ENCODE measurements at regions not wholly inside any gene's neighbourhood (a gene's known extent, or its start where the extent isn't known, plus 50 kb on each side); places are given as distances from the start of the nearest gene placed in this dataset.
"Not testable (repeated sequence)": the region's sequence is repeated elsewhere in the genome, so short reads cannot be mapped to it uniquely, and the experiment has no call there.

DNA sequence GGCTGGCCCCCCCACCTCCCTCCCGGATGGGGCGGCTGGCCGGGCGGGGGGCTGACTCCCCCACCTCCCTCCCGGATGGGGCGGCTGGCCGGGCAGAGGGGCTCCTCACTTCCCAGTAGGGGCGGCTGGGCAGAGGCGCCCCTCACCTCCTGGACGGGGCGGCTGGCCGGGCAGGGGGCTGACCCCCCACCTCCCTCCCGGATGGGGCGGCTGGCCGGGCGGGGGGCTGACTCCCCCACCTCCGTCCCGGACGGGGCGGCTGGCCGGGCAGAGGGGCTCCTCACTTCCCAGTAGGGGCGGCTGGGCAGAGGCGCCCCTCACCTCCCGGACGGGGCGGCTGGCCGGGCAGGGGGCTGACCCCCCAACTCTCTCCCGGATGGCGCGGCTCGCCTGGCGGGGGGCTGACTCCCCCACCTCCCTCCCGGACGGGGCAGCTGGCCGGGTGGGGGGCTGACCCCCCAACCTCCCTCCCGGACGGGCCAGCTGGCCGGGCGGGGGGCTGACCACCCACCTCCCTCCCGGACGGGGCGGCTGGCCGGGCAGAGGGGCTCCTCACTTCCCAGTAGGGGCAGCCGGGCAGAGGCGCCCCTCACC is 194.1 kb upstream of the GRIA1 start:
- DNase-seq = not testable (repeated sequence)

DNA sequence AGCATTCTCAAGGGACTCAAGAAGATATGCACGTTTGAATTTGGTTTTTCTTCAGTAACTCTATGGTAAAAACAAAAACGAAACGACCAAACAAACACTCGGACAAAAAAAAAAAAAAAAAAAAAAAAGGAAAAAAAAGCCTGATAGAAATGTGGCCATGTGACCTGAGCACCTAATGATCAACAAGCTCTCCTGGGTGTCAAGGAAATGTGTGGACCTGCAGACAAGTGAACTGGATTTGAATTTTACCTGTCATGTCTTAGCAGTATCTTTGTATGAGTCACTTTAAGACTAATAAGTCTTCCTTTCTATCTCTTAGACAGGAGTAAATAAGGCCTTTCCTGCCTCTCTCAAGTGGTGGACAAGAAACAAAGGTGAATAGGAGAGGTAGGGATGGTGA is 190.6 kb upstream of the GRIA1 start:
- no peak for DNase-seq

DNA sequence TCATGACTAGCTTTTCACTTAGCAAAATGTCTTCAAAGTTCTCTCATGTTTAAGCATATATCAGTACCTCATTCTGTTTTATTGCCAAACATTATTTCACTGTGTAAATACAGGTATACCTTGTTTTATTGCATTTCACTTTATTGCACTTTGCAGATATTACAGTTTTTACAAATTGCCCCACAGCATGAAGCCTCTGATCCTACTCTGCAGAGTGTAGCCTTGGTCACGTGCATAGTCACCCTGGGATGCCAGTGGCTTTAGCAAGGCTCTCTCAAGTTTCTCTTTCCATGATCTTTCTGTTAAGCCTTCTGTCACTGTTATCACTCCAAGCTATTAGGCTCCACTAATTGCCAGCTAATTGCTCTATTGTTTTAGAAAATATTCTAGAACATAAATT is 182.2 kb upstream of the GRIA1 start:
- no peak for DNase-seq

DNA sequence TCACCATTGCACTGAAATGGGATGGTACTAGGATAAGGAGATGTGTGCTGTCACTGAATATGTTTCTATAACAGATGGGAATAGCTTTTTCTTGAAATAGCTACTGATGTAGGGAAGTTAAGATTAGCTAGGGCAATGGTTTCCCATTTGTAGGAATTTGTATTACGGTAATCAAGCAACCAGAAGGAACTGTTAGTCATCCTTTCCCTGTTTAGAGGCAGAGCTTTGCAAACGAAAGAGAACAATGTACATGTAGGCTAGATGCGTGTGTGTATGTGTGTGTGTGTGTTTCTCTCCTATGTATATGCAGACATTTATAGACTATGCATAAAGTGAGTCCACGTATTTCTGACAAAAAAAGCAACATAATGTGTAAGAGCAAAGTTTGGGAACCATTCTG is 171.9 kb upstream of the GRIA1 start:
- DNase-seq = no peak

DNA sequence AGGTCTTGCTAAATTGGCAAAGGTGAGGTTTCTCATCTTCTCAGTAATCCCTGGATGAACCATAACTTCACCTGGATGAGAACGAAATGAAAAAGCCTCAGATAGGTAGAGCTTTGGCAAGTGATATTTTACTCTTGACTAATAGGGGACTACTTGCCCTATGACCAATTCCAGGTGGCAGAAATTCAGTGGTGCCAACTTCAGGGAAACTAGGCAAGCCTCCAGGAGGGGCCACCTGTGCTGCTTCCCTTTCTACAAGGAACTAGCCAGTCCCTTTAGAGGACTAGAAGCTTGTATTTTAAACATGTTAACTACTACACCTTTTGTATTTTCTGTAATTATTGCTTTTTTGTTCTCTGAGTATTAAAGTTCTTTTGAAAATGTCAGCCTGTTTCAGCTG is 169.0 kb upstream of the GRIA1 start:
- DNase-seq = no peak

DNA sequence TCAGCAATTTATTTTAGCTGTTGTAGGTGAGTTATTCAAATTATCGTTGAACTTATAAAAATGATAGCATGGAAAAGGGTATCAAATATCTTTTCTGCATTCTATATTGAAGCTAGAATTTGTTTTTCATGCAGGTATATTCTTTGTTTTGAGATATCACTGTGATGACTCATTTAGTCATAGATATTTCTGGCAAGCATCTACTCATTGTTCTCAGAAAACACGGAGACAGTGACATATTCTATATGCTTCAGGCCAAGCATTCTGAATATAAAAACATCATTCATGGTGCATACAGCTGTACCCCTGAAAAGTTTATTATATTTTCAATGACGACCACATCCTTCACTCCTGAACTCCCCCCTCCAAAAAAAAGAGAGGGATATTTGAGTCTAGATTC is 150.3 kb upstream of the GRIA1 start:
- DNase-seq = no peak

DNA sequence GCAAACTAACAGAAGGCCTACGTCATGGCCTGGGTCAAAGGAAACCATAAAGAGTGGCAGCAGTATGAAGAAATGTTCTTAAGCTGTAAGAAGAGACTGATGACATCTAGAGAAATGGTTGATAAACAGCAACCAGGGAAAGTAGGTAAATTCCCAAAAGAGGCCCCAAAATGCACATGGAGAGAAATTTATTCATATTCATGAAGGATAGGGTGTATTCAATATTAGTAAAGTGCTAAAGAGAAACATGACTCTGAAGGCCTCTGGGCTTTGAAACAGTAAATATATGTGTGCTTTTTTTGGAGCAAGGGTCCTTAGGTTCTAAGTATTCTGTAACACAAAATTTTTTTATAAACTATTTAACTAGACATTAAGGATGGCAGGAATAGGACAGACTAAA is 149.7 kb upstream of the GRIA1 start:
- DNase-seq = no peak

DNA sequence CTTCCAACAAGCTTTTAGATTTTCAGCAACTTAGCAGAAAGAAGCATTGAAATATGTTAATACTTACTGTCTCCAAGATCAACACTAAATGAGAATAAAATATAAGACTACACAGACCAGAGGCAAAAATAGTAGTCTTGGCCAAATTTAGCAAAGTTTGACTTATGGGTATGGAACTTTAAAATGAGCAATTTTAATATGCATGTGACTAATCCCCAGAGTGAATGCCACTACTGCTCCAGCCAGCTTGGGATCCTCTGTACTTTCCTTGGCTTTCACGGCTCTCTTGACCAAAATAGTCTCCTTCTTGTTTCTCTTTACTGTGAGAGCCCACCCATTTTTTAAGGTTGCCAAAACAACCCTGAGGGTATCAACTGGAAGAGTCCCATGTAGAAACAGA is 148.0 kb upstream of the GRIA1 start:
- no peak for DNase-seq

DNA sequence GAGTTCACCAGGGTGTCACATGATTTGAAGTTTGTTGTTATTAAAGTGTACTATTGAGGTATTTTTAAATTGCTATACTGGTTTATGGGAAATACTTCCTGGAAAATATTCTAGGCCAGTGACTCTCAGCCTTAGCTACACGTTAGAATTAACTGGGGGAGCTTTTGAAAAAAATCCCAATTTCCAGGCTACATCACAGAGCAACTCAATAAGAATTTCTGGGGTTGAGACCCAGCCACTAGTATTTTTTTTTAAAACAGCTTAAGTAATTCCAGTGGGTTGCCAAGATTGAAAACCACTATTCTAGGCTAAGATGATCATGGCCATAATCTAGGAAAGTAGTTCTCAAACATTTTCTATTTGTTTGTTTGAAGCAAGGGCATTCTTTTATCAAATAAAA is 142.9 kb upstream of the GRIA1 start:
- no peak for DNase-seq

DNA sequence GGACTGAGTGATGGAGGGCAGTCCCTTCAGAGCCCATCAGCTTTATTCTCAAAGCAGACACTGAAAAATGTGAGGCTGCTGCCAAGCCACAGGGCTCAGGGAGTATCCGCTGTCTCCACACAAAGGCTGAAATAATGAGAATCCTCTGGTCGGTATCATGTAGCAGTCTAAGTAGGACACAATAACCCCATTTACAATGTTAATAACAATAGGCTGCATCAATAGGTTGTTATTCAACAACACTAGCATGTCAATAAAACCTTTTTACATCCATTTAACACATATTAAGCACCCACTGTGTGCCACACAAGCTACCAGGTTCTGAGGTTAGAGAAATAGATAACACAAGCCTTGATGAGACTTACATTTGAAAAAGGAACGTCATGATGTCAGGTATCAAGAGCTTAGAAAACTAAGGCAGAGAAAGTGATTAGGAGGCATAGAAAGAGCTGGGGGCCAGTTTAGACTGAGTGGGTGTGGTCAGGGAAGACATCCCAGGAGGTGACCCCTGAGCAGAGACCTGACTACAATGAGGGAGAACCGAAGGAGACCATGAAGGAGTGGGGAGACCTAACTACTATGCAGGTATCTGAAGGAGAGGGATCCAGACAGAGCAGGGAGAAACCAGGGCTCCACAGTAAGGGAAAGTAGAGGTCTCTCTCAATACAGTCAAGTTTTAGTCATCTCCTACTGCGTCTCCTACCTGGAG is 140.1 kb upstream of the GRIA1 start:
- no peak for DNase-seq

DNA sequence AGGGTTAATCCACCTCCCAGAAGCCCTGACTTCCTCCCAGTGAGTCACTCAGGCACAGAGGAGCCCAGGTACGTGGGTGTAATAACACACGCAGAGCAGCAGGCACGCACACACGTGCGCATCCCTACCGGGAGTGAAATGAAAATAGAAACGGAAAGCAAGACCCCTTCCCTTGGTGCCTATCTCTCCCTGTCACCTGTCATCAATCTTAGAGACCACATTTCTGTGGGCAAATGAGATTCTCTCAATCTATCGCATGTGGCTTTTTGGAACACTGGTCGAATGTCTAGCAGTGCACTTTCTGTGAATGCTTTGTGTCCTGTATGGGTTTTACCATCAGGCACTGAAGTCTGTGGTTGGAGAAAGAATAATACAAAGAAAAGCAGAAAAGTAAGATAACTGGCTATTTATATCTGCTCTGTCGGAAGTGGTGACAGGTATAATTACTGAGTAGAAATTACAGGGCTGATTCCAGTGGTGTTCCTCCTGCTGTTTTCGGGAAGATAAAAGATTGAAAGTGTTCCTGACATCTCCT is 137.7 kb upstream of the GRIA1 start:
- DNase-seq = no peak

DNA sequence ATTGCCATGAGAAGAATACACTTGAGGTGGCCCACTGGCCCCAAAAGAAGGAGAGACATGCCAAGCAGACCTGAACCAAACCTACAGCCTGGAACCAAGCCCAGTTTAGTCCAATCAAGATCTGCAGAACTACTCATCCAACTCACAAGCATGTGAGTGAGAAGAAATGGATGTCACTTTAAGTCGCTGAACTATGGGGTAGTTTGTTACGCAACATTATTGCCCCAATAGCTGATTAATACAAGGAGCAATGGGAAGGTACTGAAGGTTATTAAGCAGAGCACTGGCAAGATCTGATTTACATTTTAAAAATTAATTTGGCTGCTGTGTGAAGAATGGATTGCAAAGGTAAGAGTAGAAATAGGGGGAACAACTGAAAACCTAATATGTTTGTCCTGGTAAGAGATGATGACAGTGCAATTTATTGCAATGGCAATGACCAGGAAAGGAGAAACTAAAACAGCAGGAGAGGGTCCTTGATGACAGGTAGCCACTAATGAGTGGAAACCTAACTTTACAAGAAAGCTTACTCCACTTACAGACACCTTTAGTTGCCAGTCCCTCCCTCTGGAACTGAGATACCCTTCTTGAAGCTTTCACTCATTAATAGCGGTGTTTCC is 132.9 kb upstream of the GRIA1 start:
- no peak for DNase-seq

DNA sequence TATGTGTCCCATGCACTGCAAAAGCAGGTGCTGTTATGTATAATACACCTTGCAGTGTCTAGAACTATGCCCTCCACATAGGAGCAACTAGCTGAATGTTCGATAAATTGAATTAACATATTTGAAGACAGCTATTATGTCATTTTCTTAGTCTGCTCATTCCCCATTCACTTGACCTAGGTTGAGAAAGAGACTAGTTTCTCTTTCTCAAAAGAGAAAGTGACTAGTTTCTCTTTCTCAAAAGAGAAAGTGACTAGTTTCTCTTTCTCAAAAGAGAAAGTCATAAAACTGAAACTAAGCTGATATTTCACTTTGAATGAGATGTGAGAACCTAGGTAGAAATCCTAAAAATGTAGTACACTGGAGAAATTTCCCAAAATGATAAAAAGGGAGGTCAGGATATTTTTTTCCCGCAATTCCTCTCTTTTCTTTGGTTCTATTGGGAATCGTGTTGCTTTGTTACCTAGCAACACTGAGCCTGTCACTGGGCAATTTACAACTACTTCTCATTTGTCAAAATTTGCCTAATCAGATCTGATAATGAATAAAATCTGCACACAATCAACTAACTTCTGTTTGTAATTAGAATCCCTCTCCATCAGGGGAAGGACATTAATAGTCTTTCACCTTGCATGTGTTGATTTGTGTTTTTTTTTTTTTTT is 132.0 kb upstream of the GRIA1 start:
- DNase-seq = no peak

DNA sequence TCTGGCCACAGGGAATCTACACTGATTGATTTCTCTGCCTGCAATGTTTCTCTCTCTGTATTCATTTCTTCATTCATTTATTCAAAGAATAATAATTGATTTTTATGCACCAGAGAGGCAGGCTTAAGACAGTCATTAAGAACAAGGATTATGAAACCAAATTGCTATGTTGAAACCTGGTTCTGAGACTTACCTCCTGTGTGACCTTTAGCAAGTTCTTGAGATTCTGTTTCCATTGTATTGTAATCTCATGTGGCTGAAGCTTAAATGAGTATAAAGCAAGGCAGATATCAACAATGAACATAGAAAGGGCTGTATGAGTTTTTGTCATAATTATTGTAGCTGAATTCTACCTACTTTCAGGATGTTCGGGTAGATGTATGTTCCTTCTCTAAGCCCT is 129.6 kb upstream of the GRIA1 start:
- DNase-seq = no peak

DNA sequence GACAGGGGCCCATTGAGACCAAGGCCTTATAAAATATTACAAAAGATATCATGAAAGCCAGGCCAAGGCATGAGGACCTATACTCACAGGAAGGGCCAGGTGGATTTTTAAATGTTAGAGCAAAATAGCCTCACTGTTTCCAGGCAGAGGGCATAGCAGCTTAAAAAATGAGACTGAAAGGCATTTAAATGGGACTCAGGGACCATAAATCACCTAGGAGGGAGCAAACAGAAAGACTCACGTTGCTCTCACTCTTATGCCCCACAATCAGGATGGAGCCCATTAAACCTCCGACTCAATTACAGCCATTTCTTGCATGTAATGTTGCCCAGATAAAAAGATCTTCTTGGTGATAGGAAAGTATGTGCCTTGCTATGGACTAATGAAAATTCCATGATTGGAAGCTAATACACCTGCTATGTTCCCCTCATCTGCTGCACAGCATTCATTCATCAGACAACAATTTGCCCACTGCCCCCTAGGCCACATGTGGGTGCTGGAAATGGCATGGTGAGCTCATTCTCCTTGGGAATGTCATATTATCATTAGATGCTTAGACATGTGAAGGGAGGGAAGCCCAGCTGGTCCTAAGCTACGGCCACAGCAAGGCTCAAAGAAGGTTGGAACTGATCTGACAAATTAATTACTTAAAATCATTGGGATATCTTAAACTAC is 128.6 kb upstream of the GRIA1 start:
- no peak for DNase-seq

DNA sequence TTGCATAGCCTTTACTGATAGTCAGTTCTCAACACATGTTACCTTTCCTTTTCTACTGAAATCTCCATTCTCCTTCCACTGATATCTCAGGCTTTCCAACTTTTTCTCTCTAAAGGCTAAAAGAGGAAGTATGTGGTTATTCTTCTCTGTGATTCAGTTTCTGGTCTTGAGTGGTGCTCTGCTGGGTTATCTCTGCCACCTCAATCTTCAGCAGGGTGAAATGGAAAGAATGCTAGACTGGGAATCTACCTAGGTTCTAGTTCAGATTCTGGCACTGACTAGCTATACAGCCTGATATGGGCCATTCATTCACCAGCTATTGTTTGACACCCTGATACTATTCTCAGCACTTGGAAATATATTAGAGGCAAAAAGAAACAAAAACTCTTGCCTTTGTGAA is 124.9 kb upstream of the GRIA1 start:
- no peak for DNase-seq

DNA sequence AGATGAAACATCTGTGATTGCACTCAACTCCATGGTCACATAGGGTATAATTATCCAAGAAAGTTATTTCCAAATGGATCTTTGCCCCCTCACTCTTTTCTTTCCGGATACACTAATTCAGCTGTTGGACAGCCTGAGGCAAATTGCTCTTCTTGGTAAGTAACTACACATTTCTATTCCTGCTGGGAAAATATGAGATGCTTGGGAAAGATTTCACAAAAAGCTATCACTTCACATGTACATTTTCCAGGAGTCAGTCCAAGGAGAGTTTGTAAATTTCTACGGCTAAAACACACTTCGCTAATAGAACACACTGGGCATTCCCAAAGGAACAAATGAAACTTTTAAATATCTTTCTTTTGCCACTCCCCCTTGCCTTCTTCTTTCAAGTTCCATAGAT is 123.0 kb upstream of the GRIA1 start:
- DNase-seq = no peak

DNA sequence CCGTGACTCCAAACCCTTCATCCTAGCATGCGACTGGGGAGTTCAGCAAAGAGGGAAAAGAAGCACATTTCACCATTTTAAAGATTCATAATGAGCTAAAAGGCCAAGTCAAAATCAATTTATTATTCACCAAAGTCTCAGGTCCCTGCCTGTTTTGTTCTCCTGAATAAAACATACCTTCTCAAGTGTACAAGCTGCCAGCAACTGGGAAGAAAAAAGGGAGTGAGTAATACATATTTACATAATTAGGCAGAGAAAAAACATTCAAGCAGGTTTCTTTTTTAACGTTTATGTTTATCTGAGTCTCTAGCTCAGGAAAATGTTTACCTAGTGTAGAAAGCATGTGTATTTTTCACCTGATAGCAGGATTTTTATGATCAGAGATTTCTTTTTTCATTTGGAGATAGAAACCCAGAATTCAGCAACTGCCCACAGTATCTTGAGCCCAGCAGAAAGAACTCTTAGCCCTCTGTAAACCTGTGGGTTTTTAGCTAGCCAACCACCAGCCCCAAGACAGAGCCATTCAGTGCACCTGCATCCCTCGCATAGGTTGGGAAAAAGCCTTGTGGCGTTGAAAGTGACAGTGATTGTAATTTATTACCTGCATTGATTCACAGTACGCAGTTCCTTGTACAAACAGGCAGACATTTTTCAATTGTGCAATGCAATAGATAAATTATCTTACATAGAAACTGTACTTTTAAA is 117.9 kb upstream of the GRIA1 start:
- peak; percentile 61 for DNase-seq

DNA sequence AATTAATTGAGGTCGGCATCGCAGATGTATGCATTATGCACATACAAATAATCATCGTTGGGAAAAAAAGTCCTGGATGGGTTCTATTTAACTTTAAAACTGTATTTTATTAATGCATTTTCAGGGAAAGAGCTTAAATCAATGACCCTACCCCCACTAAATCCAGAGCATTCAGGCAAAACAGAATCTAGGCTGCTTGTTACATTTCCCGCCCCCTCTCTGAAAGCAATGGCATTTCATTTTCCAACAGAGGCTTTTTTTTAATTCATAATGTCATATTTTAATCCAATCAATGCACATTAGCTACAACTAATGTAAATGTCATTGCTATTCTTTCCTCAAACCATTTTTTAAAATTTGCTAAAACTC is 117.4 kb upstream of the GRIA1 start:
- DNase-seq = peak; percentile 44

DNA sequence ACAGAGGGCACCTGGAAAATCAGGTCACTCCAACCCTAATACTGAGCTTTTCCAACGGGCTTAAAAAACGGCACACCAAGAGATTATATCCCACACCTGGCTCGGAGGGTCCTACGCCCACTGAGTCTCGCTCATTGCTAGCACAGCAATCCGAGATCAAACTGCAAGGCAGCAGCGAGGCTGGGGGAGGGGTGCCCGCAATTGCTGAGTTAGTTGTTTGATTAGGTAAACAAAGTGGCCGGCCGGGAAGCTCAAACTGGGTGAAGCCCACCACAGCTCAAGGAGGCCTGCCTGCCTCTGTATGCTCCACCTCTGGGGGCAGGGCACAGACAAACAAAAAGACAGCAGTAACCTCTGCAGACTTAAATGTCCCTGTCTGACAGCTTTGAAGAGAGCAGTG is 108.8 kb upstream of the GRIA1 start:
- DNase-seq = not testable (repeated sequence)

DNA sequence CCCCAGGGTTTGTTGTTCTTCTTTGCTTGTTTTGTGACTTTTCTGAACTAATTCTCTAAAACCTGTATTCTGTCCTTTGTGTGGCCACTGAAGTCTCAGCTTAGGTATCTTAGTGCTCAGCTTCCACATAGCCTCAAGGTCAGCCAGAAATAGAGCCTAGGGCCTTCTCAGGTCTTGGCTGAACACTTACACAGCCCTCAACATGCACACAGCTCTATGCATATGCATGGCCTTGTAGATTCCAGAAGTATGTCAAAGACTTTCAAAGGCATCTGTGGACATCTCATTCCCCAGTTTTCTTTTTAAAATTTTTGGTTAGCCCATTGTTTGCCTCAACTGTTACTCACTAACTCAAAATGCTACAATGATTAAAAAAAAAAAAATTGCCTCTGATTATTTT is 99.9 kb upstream of the GRIA1 start:
- no peak for DNase-seq

DNA sequence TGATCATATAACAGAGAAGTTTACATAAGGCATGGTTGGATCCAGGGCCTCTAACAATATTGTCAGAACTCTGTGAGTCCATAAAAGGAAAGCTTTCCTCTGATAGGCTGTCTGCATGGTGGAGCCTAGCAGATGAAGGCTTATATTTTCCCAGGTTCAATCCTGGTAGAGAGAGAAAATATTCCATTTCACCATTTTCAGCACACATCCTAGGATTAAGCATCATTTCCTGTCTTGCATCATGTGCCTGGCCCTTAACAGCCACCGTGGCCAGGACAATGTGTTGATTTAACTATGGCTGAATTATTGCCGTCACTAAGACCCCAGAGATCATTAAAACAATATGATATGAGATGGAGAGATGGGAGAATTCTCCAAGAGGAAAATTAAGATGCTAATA is 90.9 kb upstream of the GRIA1 start:
- DNase-seq = no peak

DNA sequence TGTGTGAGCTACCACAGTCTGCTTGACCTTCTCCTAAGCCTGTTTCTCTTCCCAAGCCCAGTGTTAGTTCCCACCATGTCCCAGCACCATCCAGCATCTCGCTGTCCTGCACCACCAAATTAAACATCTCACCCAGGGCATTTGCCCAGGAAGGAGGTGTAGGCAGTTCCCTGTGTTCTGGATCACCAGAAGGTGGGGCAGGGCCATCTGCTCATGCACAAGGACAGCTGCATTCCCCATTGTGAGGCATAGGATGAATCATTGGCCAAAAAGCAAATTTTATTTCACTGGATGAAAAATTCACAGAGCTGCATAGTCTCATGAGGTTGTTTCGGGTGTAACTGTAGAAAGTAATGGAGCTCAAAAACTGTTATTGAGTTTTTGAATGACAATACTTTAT is 89.5 kb upstream of the GRIA1 start:
- no peak for DNase-seq

Measured in NCI-H1092 treated with DMSO at 0.1 percent for 48 hours (cell line).